GM12878 (cell line): ENCODE measurements at regions not wholly inside any gene's neighbourhood (a gene's known extent, or its start where the extent isn't known, plus 50 kb on each side); places are given as distances from the start of the nearest gene placed in this dataset. TPM values are rescaled to one million over a fixed set of nuclear protein-coding genes. Genes with fewer than 3 reads are reported as not detected.
"Not testable (repeated sequence)": the region's sequence is repeated elsewhere in the genome, so short reads cannot be mapped to it uniquely, and the experiment has no call there.

ENCODE experiments used
- ATAC-seq: fragments of 200-7000 bp; cut with Tn5 transposase; 3 replicates; pipeline ENCODE4 v1.9.1; 2020; ENCODE audit warnings: mild to moderate bottlenecking, moderate library complexity
- BruUV-seq: library from RNA; stranded (reverse); fragments of 400-500 nt; replicated peaks from 2 replicates; lab custom pipeline; 2021; lab: Mats Ljungman, UMichigan
- CTCF ChIA-PET: fragments of 300-600 bp; sonication (Branson Sonifier 250); formaldehyde crosslinking; extraction: SDS; loops from one replicate; lab custom pipeline; 2021; ENCODE audit warnings: inconsistent platforms; lab: Yijun Ruan, JAX
- POLR2A ChIA-PET: fragments of 350-600 bp; formaldehyde crosslinking; extraction: SDS; loops from one replicate; lab custom pipeline; 2021; ENCODE audit warnings: inconsistent platforms; lab: Charles Lee
- RAD21 ChIA-PET: fragments of 300-600 bp; sonication (Branson Sonifier 250); formaldehyde crosslinking; loops from one replicate; lab custom pipeline; 2023; ENCODE audit warnings: antibody characterized with exemption; ENCODE audit not compliant: unreplicated experiment; lab: Charles Lee
- SMC1A ChIA-PET: fragments of 300-600 bp; sonication (Branson Sonifier 250); formaldehyde crosslinking; loops from one replicate; lab custom pipeline; 2023; ENCODE audit not compliant: unreplicated experiment, uncharacterized antibody; lab: Charles Lee
- DNase-seq: peaks from one replicate; pipeline ENCODE4 v3.0.0-alpha.2; 2011; ENCODE audit warnings: low read depth, low spot score
- FAIRE-seq: peaks from 3 replicates; lab custom pipeline; 2011; peaks lifted over from hg19 to GRCh38; lab: Jason Lieb, UNC
- H2AFZ ChIP-seq: 2 replicates; pipeline ENCODE4 v1.6.0; 2011; ENCODE audit warnings: low read depth, low read length, control low read depth; ENCODE audit not compliant: control insufficient read depth
- H3K27ac ChIP-seq: 2 replicates; pipeline ENCODE4 v1.5.1; 2011; ENCODE audit warnings: control low read depth; ENCODE audit not compliant: control insufficient read depth, insufficient read depth
- H3K27me3 ChIP-seq, 2 experiments: replicated peaks in 1 of 2; 2 replicates each; pipeline versions ENCODE4 v1.6.0 to v1.6.1; 2011; ENCODE audit warnings: low read length in 1 of 2; ENCODE audit not compliant: control insufficient read depth in 2 of 2, insufficient read depth in 2 of 2
- H3K36me3 ChIP-seq, 2 experiments: 2 replicates each; pipeline ENCODE4 v1.5.1; 2011; ENCODE audit warnings: low read length in 1 of 2; ENCODE audit not compliant: control insufficient read depth in 2 of 2, insufficient read depth in 2 of 2
- H3K4me1 ChIP-seq: 2 replicates; pipeline ENCODE4 v1.6.1; 2011; ENCODE audit warnings: mild to moderate bottlenecking, low read length, moderate library complexity, mixed read lengths; ENCODE audit not compliant: control insufficient read depth, insufficient read depth
- H3K4me2 ChIP-seq: 2 replicates; pipeline ENCODE4 v1.6.0; 2011; ENCODE audit warnings: control low read depth; ENCODE audit not compliant: control insufficient read depth, insufficient read depth
- H3K4me3 ChIP-seq: fragments of 200-600 bp; sonication (generic); 2 replicates; pipeline ENCODE4 v1.5.1; 2016
- H3K79me2 ChIP-seq: 2 replicates; pipeline ENCODE4 v1.6.0; 2011; ENCODE audit warnings: low read length; ENCODE audit not compliant: control insufficient read depth, insufficient read depth
- H3K9ac ChIP-seq: 2 replicates; pipeline ENCODE4 v1.8.0; 2011; ENCODE audit warnings: low read length, control low read depth, mixed read lengths; ENCODE audit not compliant: control insufficient read depth, insufficient read depth
- H3K9me3 ChIP-seq: replicated peaks from 3 replicates; pipeline ENCODE4 v1.5.1; 2011; ENCODE audit warnings: mild to moderate bottlenecking, low read length; ENCODE audit not compliant: control insufficient read depth, insufficient read depth
- H4K20me1 ChIP-seq: 2 replicates; pipeline ENCODE4 v1.6.0; 2011; ENCODE audit not compliant: control insufficient read depth, insufficient read depth
- CTCF ChIP-seq, 3 experiments: IDR thresholded peaks in 2 of 3; conservative IDR thresholded peaks in 1 of 3; 2 replicates each; pipeline ENCODE4 v1.5.1; 2011; ENCODE audit warnings: low read depth in 3 of 3, low read length in 3 of 3, mild to moderate bottlenecking in 3 of 3, control low read depth in 2 of 3, moderate library complexity in 2 of 3, inconsistent platforms in 1 of 3, mixed read lengths in 1 of 3; ENCODE audit not compliant: control insufficient read depth in 2 of 3, insufficient read depth in 1 of 3; ENCODE audit errors: extremely low read depth in 1 of 3
- RAD21 ChIP-seq: IDR thresholded peaks from 2 replicates; pipeline ENCODE4 v1.6.1; 2011; ENCODE audit warnings: mild to moderate bottlenecking, low read depth, low read length, moderate library complexity; ENCODE audit not compliant: insufficient read depth
- WGBS: methylation state at CpG from one replicate; pipeline ENCODE4 v1.1.6; 2016; ENCODE audit warnings: low lambda C conversion rate; ENCODE audit not compliant: insufficient replicate concordance, insufficient coverage; ENCODE audit errors: missing lambda C conversion rate; 5-methylcytosine and 5-hydroxymethylcytosine counted together
- in situ Hi-C: fragments of 300-500 bp; cut with MboI; formaldehyde crosslinking; loops from 9 replicates; pipeline ENCODE4 v1.14.3; 2018; ENCODE audit warnings: mixed read lengths
- intact Hi-C: fragments of 100-400 bp; cut with micrococcal nuclease; formaldehyde crosslinking; loops from one replicate; pipeline ENCODE4 v1.14.2; 2022; ENCODE audit not compliant: unreplicated experiment
- small RNA-seq: library from RNA; depleted of rRNA; stranded (forward); fragments of <200 nt; gene quantifications from one replicate; pipeline ENCODE3, GENCODE V24; 2014

- ChIA-PET RAD21 (interaction anchor here (0.6 kb wide), 1 partner anchor 168 kb away, joined by 3 read pairs; no protein-coding TSS in a partner anchor), CTCF (interaction anchor here (0.9 to 2.6 kb wide), 4 partner anchors 11 to 167 kb away, joined by 3 to 7 read pairs (median 4); no protein-coding TSS in a partner anchor), SMC1A (interaction anchor here (0.9 to 2.0 kb wide), 3 partner anchors 10 to 167 kb away, joined by 4 to 6 read pairs (median 4); no protein-coding TSS in a partner anchor)
- BruUV-seq, H3K27ac ChIP-seq, H3K27me3 ChIP-seq, intact Hi-C loops, DNase-seq, H3K36me3 ChIP-seq, H3K79me2 ChIP-seq, POLR2A ChIA-PET, H3K4me2 ChIP-seq, H4K20me1 ChIP-seq, ATAC-seq, H3K4me1 ChIP-seq, H3K9ac ChIP-seq, H3K9me3 ChIP-seq, H3K4me3 ChIP-seq, in situ Hi-C loops, H2AFZ ChIP-seq, FAIRE-seq: not testable (repeated sequence)
- WGBS: 23% methylated on average over 7 of the region's 7 CpGs
- TF ChIP-seq RAD21 (peak; percentile 24; the same call in 1 of the 2 replicates), CTCF (IDR thresholded peaks at IDR 0.05 in 2 of 3, conservative IDR thresholded peaks at IDR 0.05 in 1 of 3; ENCODE audit: control insufficient read depth in 2 of 3, extremely low read depth in 1 of 3, insufficient read depth in 1 of 3, low read depth in 3 of 3, low read length in 3 of 3) (0 out of 6 replicates have a peak, but pooled peaks of 1 of the 3 experiments have one; percentile 6)
Measured at GRCh38 chr6:28848756-28849155, 75.0 kb downstream of the TRIM27 start.

Small RNA genes in the stretch of these regions (small RNA-seq; reads per million reads assigned to genes)
- gene AL121932.1: not detected
